GM23248 (cell line): ENCODE measurements at regions not wholly inside any gene's neighbourhood (a gene's known extent, or its start where the extent isn't known, plus 50 kb on each side); places are given as distances from the start of the nearest gene placed in this dataset.

Experiments
- EZH2 ChIP-seq: fragments of 200-600 bp; sonication (generic); IDR thresholded peaks from 2 replicates; pipeline ENCODE4 v1.6.1; 2018; ENCODE audit warnings: antibody characterized with exemption, mild to moderate bottlenecking; ENCODE audit not compliant: insufficient read depth, poor library complexity, severe bottlenecking
- EZH2phosphoT487 ChIP-seq: fragments of 200-600 bp; sonication (generic); IDR thresholded peaks from 2 replicates; pipeline ENCODE4 v1.6.1; 2018; ENCODE audit warnings: antibody characterized with exemption, moderate library complexity, mild to moderate bottlenecking, low read depth; ENCODE audit not compliant: insufficient read depth

DNA sequence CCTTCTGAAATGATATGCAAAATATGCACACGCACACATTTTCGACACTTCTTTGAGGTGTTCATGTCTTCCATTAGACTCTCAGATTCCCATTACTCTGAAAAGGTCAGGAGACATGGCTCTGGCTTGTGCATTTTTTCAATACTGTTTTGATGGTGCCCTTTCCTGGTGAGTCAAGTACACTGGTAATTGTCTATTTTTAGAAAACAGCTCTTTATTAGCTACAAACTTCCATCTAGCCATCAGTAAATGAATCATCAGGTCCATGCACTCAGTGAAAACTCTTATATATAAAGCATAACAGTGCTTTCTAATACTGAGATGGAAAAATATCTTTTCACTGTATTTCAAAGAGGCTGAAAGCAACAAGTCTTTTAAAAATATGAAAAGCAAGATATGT is 194.9 kb downstream of the GALNT1 start:
- TF ChIP-seq EZH2 (no peak), EZH2phosphoT487 (no peak)
